Renal pelvis (tissue), 1 donor: ENCODE measurements at regions not wholly inside any gene's neighbourhood (a gene's known extent, or its start where the extent isn't known, plus 50 kb on each side); places are given as distances from the start of the nearest gene placed in this dataset.
A peak's percentile ranks its signal among the peaks of the same experiment; 100 is the strongest.

Experiments
- DNase-seq: peaks from one replicate; pipeline ENCODE4 v3.0.0-alpha.2; 2013

DNA sequence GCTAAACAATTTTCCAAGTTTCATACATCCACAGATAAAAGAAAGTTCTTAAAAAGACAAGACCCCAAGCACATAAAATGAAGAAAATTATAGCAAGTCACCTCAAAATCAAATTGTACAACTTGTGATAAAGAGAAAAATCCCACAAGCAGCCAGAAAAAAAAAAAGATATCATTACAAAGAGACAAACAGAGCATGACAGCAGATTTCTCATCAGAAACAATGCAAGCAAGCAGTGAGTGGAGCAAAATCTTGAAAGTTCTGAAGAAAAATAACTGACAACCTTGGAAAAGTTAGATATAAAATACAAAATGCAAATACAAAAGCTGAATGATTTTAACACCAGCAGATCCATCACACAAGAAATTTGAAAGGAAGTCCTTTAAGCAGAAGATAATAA lies 194.5 kb upstream of the SOX5 start:
- no peak for DNase-seq

- DNase-seq = no peak
Observed at GRCh38 chr12:24139035-24139434, 189.6 kb upstream of the SOX5 start.

DNA sequence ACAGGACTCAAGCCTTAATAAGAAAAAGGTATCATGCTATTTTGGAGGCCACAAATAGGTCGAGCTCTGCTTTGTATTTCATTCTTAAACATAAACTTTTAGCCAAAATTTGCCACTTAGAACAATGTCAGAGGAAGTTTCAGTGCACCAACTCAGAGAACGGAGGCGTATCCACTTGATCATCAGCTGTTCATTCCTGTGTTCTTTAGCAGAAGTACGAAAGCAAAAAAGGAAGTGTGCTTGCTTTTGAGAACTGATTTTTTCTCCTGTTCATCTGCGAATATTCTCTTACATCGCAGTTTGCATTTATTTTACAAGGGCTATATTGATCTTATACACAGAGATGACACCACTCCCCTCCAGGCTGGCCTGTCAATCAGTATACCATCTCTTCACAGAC lies 188.6 kb upstream of the SOX5 start:
- no peak for DNase-seq

GRCh38 chr12:24135158-24135850 lies 185.8 kb upstream of the SOX5 start:
- DNase-seq = peak; percentile 7

GRCh38 chr12:24134092-24134491 lies 184.6 kb upstream of the SOX5 start:
- DNase-seq = no peak

GRCh38 chr12:24133384-24133783 lies 183.9 kb upstream of the SOX5 start:
- DNase-seq = no peak

GRCh38 chr12:24127919-24128721 lies 178.7 kb upstream of the SOX5 start:
- no peak for DNase-seq

DNA sequence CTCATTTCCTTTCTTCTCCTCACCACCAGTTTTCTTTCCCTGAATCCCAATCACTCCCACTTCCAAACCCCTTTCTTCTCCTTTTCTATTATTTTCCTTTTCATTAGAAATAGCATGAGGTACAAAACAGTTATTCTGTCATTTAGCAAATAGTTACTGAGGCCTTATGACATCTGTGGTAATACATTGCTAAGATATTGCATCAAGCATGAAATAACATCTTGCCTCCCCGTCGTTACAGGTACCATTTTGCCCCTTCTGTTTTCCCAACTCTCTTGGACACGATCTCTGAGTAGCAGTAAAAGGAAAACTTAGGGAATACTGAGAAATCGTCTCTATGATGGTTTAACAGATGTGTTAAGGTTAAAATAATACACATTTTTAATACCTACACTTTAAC lies 175.8 kb upstream of the SOX5 start:
- DNase-seq = no peak

- DNase-seq = no peak
Observed at GRCh38 chr12:24121911-24122310, 172.4 kb upstream of the SOX5 start.

GRCh38 chr12:24118668-24119067 lies 169.2 kb upstream of the SOX5 start:
- no peak for DNase-seq

GRCh38 chr12:24116548-24116947 lies 167.1 kb upstream of the SOX5 start:
- DNase-seq = no peak

GRCh38 chr12:24113701-24114100 lies 164.2 kb upstream of the SOX5 start:
- no peak for DNase-seq

DNA sequence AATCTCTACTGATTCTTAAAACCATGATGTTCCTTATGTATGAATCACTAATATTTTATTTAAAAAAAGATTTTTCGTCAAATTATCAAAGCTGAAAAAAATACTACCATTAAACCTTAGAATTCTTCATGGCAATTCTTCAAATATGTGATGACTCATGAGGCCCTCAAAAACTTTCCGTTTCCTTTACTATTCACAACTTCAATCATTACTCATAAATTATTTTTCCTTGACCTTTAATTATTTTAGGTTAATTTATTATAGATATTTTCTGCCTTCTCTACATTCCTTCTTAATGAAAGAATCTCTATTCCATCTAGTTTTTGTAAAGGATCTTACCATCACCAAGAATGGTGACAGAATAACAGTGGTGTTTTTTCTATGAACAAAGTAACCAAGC lies 162.1 kb upstream of the SOX5 start:
- no peak for DNase-seq

DNA sequence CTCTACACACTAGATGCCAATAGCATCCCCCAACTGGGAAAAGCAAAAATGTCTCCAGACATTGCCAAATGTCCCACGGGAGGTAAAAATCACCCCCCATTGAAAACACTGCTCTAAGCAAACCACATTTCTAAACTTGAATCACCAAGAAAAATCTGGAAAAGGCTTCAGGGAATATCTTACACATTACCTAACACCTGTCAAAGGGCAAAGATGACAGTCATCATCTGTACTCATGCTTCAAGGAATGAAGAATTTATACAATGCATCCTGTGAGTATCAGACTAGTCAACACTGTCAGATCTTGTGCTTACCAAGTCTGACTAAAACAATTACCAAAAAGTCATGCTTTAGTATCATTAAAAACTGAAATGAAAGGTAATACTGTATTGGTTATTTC lies 161.6 kb upstream of the SOX5 start:
- DNase-seq = no peak

GRCh38 chr12:24109381-24110039 lies 160.0 kb upstream of the SOX5 start:
- no peak for DNase-seq

GRCh38 chr12:24102676-24103075 lies 153.2 kb upstream of the SOX5 start:
- no peak for DNase-seq

GRCh38 chr12:24099576-24099975 lies 150.1 kb upstream of the SOX5 start:
- DNase-seq = no peak

DNA sequence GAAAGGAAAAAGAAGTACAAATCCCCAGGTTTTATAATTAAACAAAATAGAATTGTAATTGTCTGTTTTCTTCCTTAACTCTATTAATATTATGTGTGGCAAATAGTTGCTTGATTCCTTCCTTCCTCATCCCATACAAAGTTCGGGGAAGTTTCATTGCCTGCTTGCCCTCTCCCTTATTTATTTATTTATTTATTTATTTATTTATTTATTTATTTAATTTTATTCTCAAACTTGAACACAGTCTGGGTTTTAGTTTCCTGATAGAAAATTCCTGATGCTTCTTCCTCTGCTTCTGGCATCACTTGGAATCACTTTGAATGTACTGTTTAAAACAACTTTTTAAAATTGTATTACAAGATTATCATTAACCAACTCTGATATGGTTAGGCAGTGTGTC lies 145.8 kb upstream of the SOX5 start:
- no peak for DNase-seq

GRCh38 chr12:24089510-24089890 lies 140.0 kb upstream of the SOX5 start:
- no peak for DNase-seq

DNA sequence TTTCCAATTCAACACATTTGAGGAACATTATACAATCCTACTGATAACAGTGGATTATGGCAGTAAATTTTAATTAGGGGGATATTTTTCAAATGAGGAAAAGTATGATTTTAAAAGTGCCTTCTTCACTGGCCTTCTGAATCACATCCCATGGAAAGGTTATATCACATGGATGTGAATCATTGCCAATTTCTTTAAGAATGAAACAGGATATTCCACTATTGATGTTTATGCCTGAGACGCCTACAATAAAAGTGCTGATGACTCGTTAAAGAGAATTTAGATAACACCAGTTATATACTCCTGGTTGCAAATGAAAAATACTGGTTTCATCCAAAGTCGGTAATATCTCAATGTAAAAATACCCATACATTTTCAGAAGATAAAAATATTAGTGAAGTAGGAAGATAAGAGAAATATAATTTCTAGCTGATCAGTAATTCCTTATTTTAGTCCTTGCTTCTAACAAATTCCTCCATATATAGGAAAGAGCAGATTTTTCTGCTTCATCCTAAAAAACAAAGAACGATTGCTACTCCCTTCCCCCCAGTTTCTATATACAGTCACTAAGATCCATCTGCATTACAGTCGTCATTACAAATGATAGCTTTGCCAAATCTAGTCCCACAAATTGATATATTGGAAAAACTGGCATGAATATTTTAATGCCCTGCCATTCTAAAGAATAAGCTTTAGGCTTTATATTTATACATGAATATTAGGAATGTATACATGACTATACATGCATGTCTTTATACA lies 139.5 kb upstream of the SOX5 start:
- DNase-seq = no peak

- no peak for DNase-seq
Observed at GRCh38 chr12:24087294-24087693, 137.8 kb upstream of the SOX5 start.

GRCh38 chr12:24084800-24085199 lies 135.3 kb upstream of the SOX5 start:
- no peak for DNase-seq
